H9 (cell line): ENCODE measurements at regions not wholly inside any gene's neighbourhood (a gene's known extent, or its start where the extent isn't known, plus 50 kb on each side); places are given as distances from the start of the nearest gene placed in this dataset.

Experiments
- DNase-seq: peaks from one replicate; pipeline ENCODE4 v3.0.0-alpha.2; 2017
- H2AFZ ChIP-seq: one replicate; pipeline ENCODE4 v1.6.1; 2013; ENCODE audit warnings: mild to moderate bottlenecking, low read length, control low read depth, moderate library complexity
- H2AK5ac ChIP-seq: 2 replicates; pipeline ENCODE4 v1.6.1; 2013; ENCODE audit warnings: low read length, control low read depth, mixed read lengths; ENCODE audit not compliant: insufficient read length
- H2BK120ac ChIP-seq: one replicate; pipeline ENCODE4 v1.6.1; 2013; ENCODE audit warnings: low read depth, mild to moderate bottlenecking, low read length, control low read depth, inconsistent platforms; ENCODE audit not compliant: poor library complexity, severe bottlenecking
- H2BK12ac ChIP-seq: 2 replicates; pipeline ENCODE4 v1.6.1; 2013; ENCODE audit warnings: low read length, control low read depth, mixed read lengths, low read depth; ENCODE audit not compliant: insufficient read length
- H2BK15ac ChIP-seq: 2 replicates; pipeline ENCODE4 v1.6.1; 2013; ENCODE audit warnings: low read depth, low read length, control low read depth
- H2BK20ac ChIP-seq: one replicate; pipeline ENCODE4 v1.6.1; 2013; ENCODE audit warnings: low read depth, mild to moderate bottlenecking, low read length, control low read depth, inconsistent platforms; ENCODE audit not compliant: poor library complexity, severe bottlenecking
- H2BK5ac ChIP-seq: 2 replicates; pipeline ENCODE4 v1.6.1; 2013; ENCODE audit warnings: low read length, control low read depth, mixed read lengths; ENCODE audit not compliant: insufficient read length
- H3K14ac ChIP-seq: 2 replicates; pipeline ENCODE4 v1.6.1; 2013; ENCODE audit warnings: low read length, control low read depth; ENCODE audit not compliant: insufficient read depth
- H3K18ac ChIP-seq: 2 replicates; pipeline ENCODE4 v1.6.1; 2013; ENCODE audit warnings: low read depth, mild to moderate bottlenecking, mixed read lengths, low read length, control low read depth; ENCODE audit not compliant: insufficient read length
- H3K23ac ChIP-seq: 2 replicates; pipeline ENCODE4 v1.6.1; 2013; ENCODE audit warnings: low read length, control low read depth, mixed read lengths, low read depth; ENCODE audit not compliant: insufficient read length
- H3K23me2 ChIP-seq: 2 replicates; pipeline ENCODE4 v1.6.1; 2013; ENCODE audit warnings: low read depth, mild to moderate bottlenecking, mixed read lengths, low read length, control low read depth; ENCODE audit not compliant: insufficient read length, poor library complexity, severe bottlenecking
- H3K27ac ChIP-seq: 2 replicates; pipeline ENCODE4 v1.5.1; 2013; ENCODE audit warnings: low read length, control low read depth, mixed read lengths, low read depth; ENCODE audit not compliant: insufficient read length
- H3K27me3 ChIP-seq: 2 replicates; pipeline ENCODE4 v1.6.1; 2013; ENCODE audit warnings: low read length, control low read depth, inconsistent platforms; ENCODE audit not compliant: insufficient read depth
- H3K4ac ChIP-seq: 2 replicates; pipeline ENCODE4 v1.6.1; 2013; ENCODE audit warnings: low read depth, mild to moderate bottlenecking, control low read depth, inconsistent platforms, low read length, moderate library complexity
- H3K4me1 ChIP-seq: 2 replicates; pipeline ENCODE4 v1.6.1; 2013; ENCODE audit warnings: low read length, control low read depth, inconsistent platforms; ENCODE audit not compliant: insufficient read depth
- H3K4me2 ChIP-seq: 2 replicates; pipeline ENCODE4 v1.6.1; 2013; ENCODE audit warnings: low read length, control low read depth, mixed read lengths; ENCODE audit not compliant: insufficient read length, insufficient read depth
- H3K56ac ChIP-seq: 2 replicates; pipeline ENCODE4 v1.6.1; 2013; ENCODE audit warnings: low read depth, mild to moderate bottlenecking, mixed read lengths, low read length, control low read depth; ENCODE audit not compliant: insufficient read length
- H3K79me1 ChIP-seq: 2 replicates; pipeline ENCODE4 v1.6.1; 2013; ENCODE audit warnings: low read depth, mild to moderate bottlenecking, moderate library complexity, low read length, control low read depth, inconsistent platforms; ENCODE audit not compliant: insufficient read depth, poor library complexity, severe bottlenecking
- H3K79me2 ChIP-seq: 2 replicates; pipeline ENCODE4 v1.6.1; 2013; ENCODE audit warnings: low read length, control low read depth, inconsistent platforms; ENCODE audit not compliant: insufficient read depth
- H3K9ac ChIP-seq: 2 replicates; pipeline ENCODE4 v1.6.1; 2013; ENCODE audit warnings: low read length, control low read depth, mixed read lengths; ENCODE audit not compliant: insufficient read length; ENCODE audit errors: extremely low read depth
- H3K9me3 ChIP-seq: one replicate; pipeline ENCODE4 v1.6.1; 2013; ENCODE audit warnings: low read depth, low read length, inconsistent platforms; ENCODE audit not compliant: control insufficient read depth
- H3T11ph ChIP-seq: one replicate; pipeline ENCODE4 v1.6.1; 2013; ENCODE audit warnings: mild to moderate bottlenecking, low read length, control low read depth, inconsistent platforms
- H4K20me1 ChIP-seq: one replicate; pipeline ENCODE4 v1.6.1; 2013; ENCODE audit not compliant: control insufficient read depth, insufficient read length, insufficient read depth
- H4K5ac ChIP-seq: 2 replicates; pipeline ENCODE4 v1.6.1; 2013; ENCODE audit warnings: low read depth, mild to moderate bottlenecking, mixed read lengths, low read length, control low read depth; ENCODE audit not compliant: insufficient read length
- H4K8ac ChIP-seq: replicated peaks from 2 replicates; pipeline ENCODE4 v1.6.1; 2013; ENCODE audit warnings: low read length, control low read depth, mixed read lengths, low read depth; ENCODE audit not compliant: insufficient read length
- H4K91ac ChIP-seq: 2 replicates; pipeline ENCODE4 v1.6.1; 2013; ENCODE audit warnings: low read depth, mild to moderate bottlenecking, moderate library complexity, mixed read lengths, low read length, control low read depth; ENCODE audit not compliant: insufficient read length
- H3K27ac Mint-ChIP-seq, 3 experiments: 2 replicates in 2 of 3; 3 replicates in 1 of 3; pipeline ENCODE4 v1.8.0; 2020 to 2021; ENCODE audit warnings: mixed read lengths in 3 of 3, mild to moderate bottlenecking in 1 of 3, moderate library complexity in 1 of 3
- H3K27me3 Mint-ChIP-seq: 2 replicates; pipeline ENCODE4 v1.8.0; 2021; ENCODE audit warnings: low read depth, mild to moderate bottlenecking, moderate library complexity, mixed read lengths
- H3K36me3 Mint-ChIP-seq, 3 experiments: 2 replicates in 2 of 3; 3 replicates in 1 of 3; pipeline ENCODE4 v1.8.0; 2020 to 2021; ENCODE audit warnings: low read depth in 3 of 3, mixed read lengths in 3 of 3; ENCODE audit not compliant: insufficient read depth in 1 of 3
- H3K4me1 Mint-ChIP-seq, 2 experiments: 2 replicates each; pipeline ENCODE4 v1.8.0; 2020; ENCODE audit warnings: mixed read lengths in 2 of 2
- H3K4me3 Mint-ChIP-seq, 2 experiments: 2 replicates in 1 of 2; 3 replicates in 1 of 2; pipeline ENCODE4 v1.8.0; 2020 to 2021; ENCODE audit warnings: mild to moderate bottlenecking in 2 of 2, mixed read lengths in 2 of 2, moderate library complexity in 1 of 2
- H3K9me3 Mint-ChIP-seq, 2 experiments: 2 replicates in 1 of 2; 3 replicates in 1 of 2; pipeline ENCODE4 v1.8.0; 2020; ENCODE audit warnings: mild to moderate bottlenecking in 2 of 2, mixed read lengths in 2 of 2, moderate library complexity in 1 of 2
- WGBS: extraction: QIAGEN DNeasy Blood & Tissue Kit; methylation state at CpG from one replicate; pipeline ENCODE4 v1.1.7; 2013; ENCODE audit warnings: missing lambda C conversion rate, low lambda C conversion rate, mixed read lengths; ENCODE audit not compliant: insufficient read length; ENCODE audit errors: extremely low coverage; 5-methylcytosine and 5-hydroxymethylcytosine counted together
- TF ChIP-seq, protein P1 (sequence below): fragments of 200-600 bp; sonication (generic); conservative IDR thresholded peaks from 3 replicates; pipeline ENCODE4 v1.8.0; 2021; ENCODE audit warnings: antibody characterized with exemption, mild to moderate bottlenecking

DNA sequence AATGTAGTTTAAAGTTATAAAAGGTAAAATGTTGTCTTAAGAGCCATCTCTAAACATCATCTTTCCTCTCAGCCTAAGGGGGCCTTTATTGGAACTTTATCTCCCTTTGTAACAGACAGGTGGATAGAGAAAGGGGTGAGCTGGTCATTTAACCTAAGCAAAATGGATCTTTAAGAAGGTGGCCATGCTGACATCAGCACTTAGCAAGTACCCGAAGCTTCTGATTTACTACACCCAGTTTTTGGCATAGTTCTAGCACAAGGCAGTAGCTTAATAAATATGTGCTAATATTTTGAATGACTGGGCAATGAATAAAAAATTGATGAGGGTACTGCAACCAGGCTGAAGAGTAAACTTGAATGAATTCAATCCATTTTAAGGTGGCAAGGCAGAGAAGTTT lies 172.7 kb downstream of the GABRG1 start:
- no peaks in the 10 kb centered on the region for H3K9me3 Mint-ChIP-seq
- WGBS, result no CpG with 5 or more reads among the region's 1 CpG
- H3K4me1 ChIP-seq, result no peaks in the 10 kb centered on the region

More for the DNA sequence above, 172.7 kb downstream of the GABRG1 start:
- Histone ChIP-seq H2BK15ac (no peak overlapping the region), H3K4me2 (no peak overlapping the region), H4K20me1 (no peaks in the 10 kb centered on the region), H3K23ac (no peak overlapping the region), H2BK20ac (no peak overlapping the region), H3K18ac (no peak overlapping the region), H2BK5ac (no peak overlapping the region), H4K8ac (no peak overlapping the region), H3K79me2 (no peaks in the 10 kb centered on the region), H4K5ac (no peak overlapping the region), H3K9me3 (no peaks in the 10 kb centered on the region), H3K23me2 (no peaks in the 10 kb centered on the region), H3K14ac (no peak overlapping the region), H4K91ac (no peak overlapping the region), H2BK120ac (no peak overlapping the region), H3K27me3 (no peaks in the 10 kb centered on the region), H3K27ac (no peak overlapping the region), H3T11ph (no peak overlapping the region), H3K56ac (no peak overlapping the region), H3K79me1 (no peaks in the 10 kb centered on the region), H2BK12ac (no peak overlapping the region), H2AK5ac (no peak overlapping the region), H2AFZ (no peak overlapping the region), H3K9ac (no peak overlapping the region), H3K4ac (no peak overlapping the region)
- H3K27me3 Mint-ChIP-seq, result no peaks in the 10 kb centered on the region
- H3K4me1 Mint-ChIP-seq, result no peaks in the 10 kb centered on the region
- no peak overlapping the region for H3K27ac Mint-ChIP-seq
- DNase-seq, result no peak
- no peak overlapping the region for H3K4me3 Mint-ChIP-seq
- H3K36me3 Mint-ChIP-seq, result no peaks in the 10 kb centered on the region
- TF ChIP-seq, protein P1, sequence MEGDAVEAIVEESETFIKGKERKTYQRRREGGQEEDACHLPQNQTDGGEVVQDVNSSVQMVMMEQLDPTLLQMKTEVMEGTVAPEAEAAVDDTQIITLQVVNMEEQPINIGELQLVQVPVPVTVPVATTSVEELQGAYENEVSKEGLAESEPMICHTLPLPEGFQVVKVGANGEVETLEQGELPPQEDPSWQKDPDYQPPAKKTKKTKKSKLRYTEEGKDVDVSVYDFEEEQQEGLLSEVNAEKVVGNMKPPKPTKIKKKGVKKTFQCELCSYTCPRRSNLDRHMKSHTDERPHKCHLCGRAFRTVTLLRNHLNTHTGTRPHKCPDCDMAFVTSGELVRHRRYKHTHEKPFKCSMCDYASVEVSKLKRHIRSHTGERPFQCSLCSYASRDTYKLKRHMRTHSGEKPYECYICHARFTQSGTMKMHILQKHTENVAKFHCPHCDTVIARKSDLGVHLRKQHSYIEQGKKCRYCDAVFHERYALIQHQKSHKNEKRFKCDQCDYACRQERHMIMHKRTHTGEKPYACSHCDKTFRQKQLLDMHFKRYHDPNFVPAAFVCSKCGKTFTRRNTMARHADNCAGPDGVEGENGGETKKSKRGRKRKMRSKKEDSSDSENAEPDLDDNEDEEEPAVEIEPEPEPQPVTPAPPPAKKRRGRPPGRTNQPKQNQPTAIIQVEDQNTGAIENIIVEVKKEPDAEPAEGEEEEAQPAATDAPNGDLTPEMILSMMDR, result no peak
